ENCODE measurements at regions not wholly inside any gene's neighbourhood (a gene's known extent, or its start where the extent isn't known, plus 50 kb on each side); places are given as distances from the start of the nearest gene placed in this dataset.

- TF ChIP-seq REST (IDR thresholded peaks at IDR 0.05; ENCODE audit: insufficient replicate concordance, low read depth) (no peak), CTCF (IDR thresholded peaks at IDR 0.05; ENCODE audit: insufficient read depth, low read length) (no peak), GABPA (IDR thresholded peaks at IDR 0.05; ENCODE audit: low read depth) (no peak), POLR2AphosphoS5 (IDR thresholded peaks at IDR 0.05; ENCODE audit: low read depth) (no peak), SPI1 (IDR thresholded peaks at IDR 0.05; ENCODE audit: borderline replicate concordance, low read depth) (no peak)
- no peaks in the 10 kb centered on the region for H3K27me3 ChIP-seq (ENCODE audit: insufficient read depth, poor library complexity, severe bottlenecking)
- DNase-seq (ENCODE audit: low read depth in 1 of 2, low spot score in 1 of 2) = no peak
- H3K27ac ChIP-seq (replicated peaks) = no peak overlapping the region
- H3K4me3 ChIP-seq (replicated peaks; ENCODE audit: insufficient read depth, low read length) = no peak overlapping the region
Observed at GRCh38 chr2:104023765-104024164, 830.1 kb upstream of the POU3F3 start.

- Histone ChIP-seq H3K4me3 (replicated peaks; ENCODE audit: insufficient read depth, low read length) (no peak overlapping the region), H3K27ac (replicated peaks) (no peak overlapping the region), H3K27me3 (ENCODE audit: insufficient read depth, poor library complexity, severe bottlenecking) (no peaks in the 10 kb centered on the region)
- no peak for TF ChIP-seq GABPA (IDR thresholded peaks at IDR 0.05; ENCODE audit: low read depth)
- TF ChIP-seq REST (IDR thresholded peaks at IDR 0.05; ENCODE audit: insufficient replicate concordance, low read depth) = no peak
- TF ChIP-seq SPI1 (IDR thresholded peaks at IDR 0.05; ENCODE audit: borderline replicate concordance, low read depth) = no peak
- no peak for TF ChIP-seq POLR2AphosphoS5 (IDR thresholded peaks at IDR 0.05; ENCODE audit: low read depth)
- no peak for TF ChIP-seq CTCF (IDR thresholded peaks at IDR 0.05; ENCODE audit: insufficient read depth, low read length)
- no peak for DNase-seq (ENCODE audit: low read depth in 1 of 2, low spot score in 1 of 2)
Observed at GRCh38 chr2:104025295-104025694, 828.6 kb upstream of the POU3F3 start.

GRCh38 chr2:104026725-104027124 lies 827.2 kb upstream of the POU3F3 start:
- no peak overlapping the region for H3K4me3 ChIP-seq (replicated peaks; ENCODE audit: insufficient read depth, low read length)
- no peaks in the 10 kb centered on the region for H3K27me3 ChIP-seq (ENCODE audit: insufficient read depth, poor library complexity, severe bottlenecking)
- no peak overlapping the region for H3K27ac ChIP-seq (replicated peaks)
- TF ChIP-seq REST (IDR thresholded peaks at IDR 0.05; ENCODE audit: insufficient replicate concordance, low read depth) (no peak), CTCF (IDR thresholded peaks at IDR 0.05; ENCODE audit: insufficient read depth, low read length) (no peak), GABPA (IDR thresholded peaks at IDR 0.05; ENCODE audit: low read depth) (no peak), SPI1 (IDR thresholded peaks at IDR 0.05; ENCODE audit: borderline replicate concordance, low read depth) (no peak), POLR2AphosphoS5 (IDR thresholded peaks at IDR 0.05; ENCODE audit: low read depth) (no peak)
- DNase-seq (ENCODE audit: low read depth in 1 of 2, low spot score in 1 of 2) = no peak

Measured in HL-60 (cell line).